Nucleus accumbens (tissue), 56 donors: ENCODE measurements at regions not wholly inside any gene's neighbourhood (a gene's known extent, or its start where the extent isn't known, plus 50 kb on each side); places are given as distances from the start of the nearest gene placed in this dataset.

Experiments
- DNase-seq, 56 donors: peaks; one replicate each; lab custom pipeline; 2025; lab: John Stamatoyannopoulos, UW

GRCh38 chr5:114678778-114679177 lies 316.9 kb downstream of the KCNN2 start:
- no peak for DNase-seq

GRCh38 chr5:114665551-114665950 lies 303.7 kb downstream of the KCNN2 start:
- DNase-seq = no peak

- no peak for DNase-seq
Observed at GRCh38 chr5:114660791-114661190, 298.9 kb downstream of the KCNN2 start.

- DNase-seq = no peak
Observed at GRCh38 chr5:114658194-114658593, 296.3 kb downstream of the KCNN2 start.

GRCh38 chr5:114657342-114658130 lies 295.7 kb downstream of the KCNN2 start:
- DNase-seq = no peak

DNA sequence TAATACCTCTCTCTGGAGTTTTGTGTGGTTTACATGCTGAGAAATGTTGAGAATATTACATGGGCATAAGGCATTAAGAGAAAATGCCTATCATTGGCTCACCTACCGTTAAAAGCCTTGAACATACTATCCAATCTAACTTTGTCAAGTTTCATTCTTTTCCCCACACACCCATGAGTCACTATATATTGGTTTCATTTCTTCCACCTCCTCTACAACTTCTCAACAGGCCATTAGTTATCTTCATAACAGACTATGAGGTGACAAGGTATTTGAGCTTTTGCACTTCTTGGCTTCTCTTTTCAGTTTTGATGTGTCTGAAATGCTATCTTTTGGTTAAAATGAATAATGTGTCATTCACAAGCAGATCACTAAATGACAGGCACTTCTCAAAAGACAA lies 288.0 kb downstream of the KCNN2 start:
- DNase-seq = no peak

GRCh38 chr5:114648940-114649339 lies 287.1 kb downstream of the KCNN2 start:
- no peak for DNase-seq

GRCh38 chr5:114644576-114644975 lies 282.7 kb downstream of the KCNN2 start:
- DNase-seq = no peak

- DNase-seq = no peak
Observed at GRCh38 chr5:114636271-114636670, 274.4 kb downstream of the KCNN2 start.

GRCh38 chr5:114634967-114635901 lies 273.4 kb downstream of the KCNN2 start:
- DNase-seq = no peak

DNA sequence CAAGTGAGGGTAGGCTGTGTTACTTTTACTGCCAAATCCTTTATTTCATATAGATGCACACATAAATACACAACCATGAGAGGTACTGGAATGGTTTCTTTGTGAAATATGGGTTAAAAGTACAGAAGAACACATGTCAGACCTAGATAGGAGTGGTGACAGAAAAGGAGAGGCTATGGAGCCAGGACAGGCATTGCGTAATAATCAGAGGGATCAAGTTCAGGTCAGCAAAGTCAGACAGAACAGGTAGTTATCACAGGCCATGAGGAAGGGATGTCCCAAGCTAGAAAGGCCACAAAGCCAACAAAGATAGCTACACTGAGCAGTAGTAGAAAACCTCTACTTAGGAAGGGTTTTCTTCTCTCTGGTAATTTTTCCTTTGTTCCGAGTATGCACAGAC lies 272.6 kb downstream of the KCNN2 start:
- DNase-seq = no peak

- DNase-seq = no peak
Observed at GRCh38 chr5:114612406-114612805, 250.5 kb downstream of the KCNN2 start.

DNA sequence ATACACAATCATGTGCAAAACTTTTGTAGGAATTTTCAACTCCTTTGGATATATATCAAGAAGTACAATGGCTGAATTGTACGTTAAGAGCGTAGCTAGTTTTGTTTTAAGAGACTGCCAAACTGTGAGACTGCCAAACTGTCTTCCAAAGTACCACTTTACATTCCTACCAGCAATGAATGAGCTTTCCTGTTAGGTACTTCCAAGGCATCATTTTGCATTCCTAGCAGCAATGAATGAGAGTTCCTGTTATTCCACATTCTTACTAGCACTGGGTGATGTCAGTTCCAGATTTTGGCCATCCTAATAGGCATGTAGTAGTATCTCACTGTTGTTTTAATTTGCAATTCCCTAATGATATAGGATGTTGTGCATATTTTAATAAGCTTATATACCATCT lies 219.3 kb downstream of the KCNN2 start:
- no peak for DNase-seq

- no peak for DNase-seq
Observed at GRCh38 chr5:114565871-114566270, 204.0 kb downstream of the KCNN2 start.

DNA sequence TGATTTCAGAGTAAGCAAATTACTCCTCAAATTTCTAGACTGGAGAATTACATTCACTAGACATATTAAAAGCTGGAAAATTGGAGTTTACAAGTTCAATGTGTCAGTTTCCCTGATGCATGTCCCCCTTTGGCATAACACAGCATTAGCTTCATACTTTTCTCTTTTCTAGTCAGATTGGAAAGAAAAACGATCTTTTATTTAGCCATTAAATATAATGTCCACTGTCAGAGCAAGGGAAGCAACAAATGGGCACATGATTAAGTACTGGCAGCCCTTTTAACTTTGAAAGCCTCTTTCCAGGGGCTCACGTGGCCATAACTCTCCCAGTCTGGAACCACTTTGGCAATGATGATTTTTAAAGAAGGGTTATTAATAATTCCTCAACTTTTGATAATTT lies 203.3 kb downstream of the KCNN2 start:
- no peak for DNase-seq

DNA sequence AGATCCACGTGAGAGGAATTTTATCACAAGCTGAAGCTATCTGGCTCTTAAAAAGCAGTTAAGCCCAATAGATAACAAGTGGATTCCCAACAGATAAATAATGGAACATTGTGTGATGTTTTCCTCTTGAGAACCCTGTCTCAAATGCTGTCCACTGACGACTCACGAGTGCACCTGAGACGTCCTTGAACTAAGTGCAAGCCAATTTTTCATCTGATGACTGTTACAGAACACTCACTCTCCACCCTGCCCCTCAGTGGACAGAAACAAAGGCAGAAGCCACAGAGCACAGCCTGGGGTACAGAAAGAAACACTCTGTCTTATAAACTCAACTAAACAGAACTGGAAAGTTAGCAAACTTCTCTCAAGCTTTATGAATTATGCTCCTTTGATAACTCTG lies 199.5 kb downstream of the KCNN2 start:
- DNase-seq = no peak
